Keratinocyte (primary cell): ENCODE measurements at regions not wholly inside any gene's neighbourhood (a gene's known extent, or its start where the extent isn't known, plus 50 kb on each side); places are given as distances from the start of the nearest gene placed in this dataset.

Source experiments
- DNase-seq: peaks from one replicate; pipeline ENCODE4 v3.0.0-alpha.2; 2011; ENCODE audit warnings: low read depth, missing footprints, low spot score
- FAIRE-seq: peaks from 2 replicates; lab custom pipeline; 2011; peaks lifted over from hg19 to GRCh38; lab: Jason Lieb, UNC
- H2AFZ ChIP-seq: 2 replicates; pipeline ENCODE4 v1.6.0; 2012; ENCODE audit warnings: low read length, control low read depth, inconsistent platforms; ENCODE audit not compliant: control insufficient read depth
- H3K27ac ChIP-seq: 2 replicates; pipeline ENCODE4 v1.5.1; 2011; ENCODE audit warnings: low read length; ENCODE audit not compliant: control insufficient read depth, insufficient read depth
- H3K27me3 ChIP-seq: 3 replicates; pipeline ENCODE4 v1.6.0; 2011; ENCODE audit warnings: low read length; ENCODE audit not compliant: control insufficient read depth, insufficient read depth; ENCODE audit errors: extremely low read depth
- H3K36me3 ChIP-seq, 2 experiments: 2 replicates in 1 of 2; 3 replicates in 1 of 2; pipeline ENCODE4 v1.5.1; 2011; ENCODE audit warnings: low read length in 2 of 2, mild to moderate bottlenecking in 1 of 2; ENCODE audit not compliant: control insufficient read depth in 2 of 2, insufficient read depth in 2 of 2; ENCODE audit errors: extremely low read depth in 1 of 2
- H3K4me1 ChIP-seq: 3 replicates; pipeline ENCODE4 v1.5.1; 2011; ENCODE audit warnings: low read length; ENCODE audit not compliant: control insufficient read depth, insufficient read depth; ENCODE audit errors: extremely low read depth
- H3K4me2 ChIP-seq: 3 replicates; pipeline ENCODE4 v1.6.0; 2011; ENCODE audit warnings: low read depth, low read length; ENCODE audit not compliant: control insufficient read depth, insufficient read depth; ENCODE audit errors: extremely low read depth
- H3K4me3 ChIP-seq, 3 experiments: fragments of 200-600 bp in 1 of 3; sonication (generic) in 1 of 3; 2 replicates in 2 of 3; 3 replicates in 1 of 3; pipeline ENCODE4 v1.5.1; 2011 to 2016; ENCODE audit warnings: low read length in 3 of 3, mild to moderate bottlenecking in 3 of 3, control low read depth in 2 of 3, inconsistent platforms in 1 of 3, low read depth in 1 of 3, mixed read lengths in 1 of 3, mixed run types in 1 of 3, moderate library complexity in 1 of 3; ENCODE audit not compliant: control insufficient read depth in 2 of 3, insufficient read depth in 2 of 3; ENCODE audit errors: extremely low read depth in 1 of 3
- H3K79me2 ChIP-seq: 2 replicates; pipeline ENCODE4 v1.6.0; 2012; ENCODE audit warnings: low read length; ENCODE audit not compliant: control insufficient read depth, insufficient read depth
- H3K9ac ChIP-seq: 3 replicates; pipeline ENCODE4 v1.6.0; 2011; ENCODE audit warnings: low read length; ENCODE audit not compliant: control insufficient read depth, insufficient read depth; ENCODE audit errors: extremely low read depth
- H3K9me1 ChIP-seq: 3 replicates; pipeline ENCODE4 v1.6.0; 2011; ENCODE audit warnings: low read length; ENCODE audit not compliant: control insufficient read depth, insufficient read depth; ENCODE audit errors: extremely low read depth
- H3K9me3 ChIP-seq: 2 replicates; pipeline ENCODE4 v1.5.1; 2012; ENCODE audit warnings: low read depth, low read length; ENCODE audit not compliant: control insufficient read depth
- H4K20me1 ChIP-seq: 3 replicates; pipeline ENCODE4 v1.6.0; 2011; ENCODE audit warnings: low read length; ENCODE audit not compliant: control insufficient read depth, insufficient read depth; ENCODE audit errors: extremely low read depth
- CTCF ChIP-seq, 3 experiments: IDR thresholded peaks in 1 of 3; conservative IDR thresholded peaks in 1 of 3; optimal IDR thresholded peaks in 1 of 3; 2 replicates in 2 of 3; 3 replicates in 1 of 3; pipeline versions ENCODE3 to v1.5.1; 2011; ENCODE audit warnings: low read length in 3 of 3, mild to moderate bottlenecking in 3 of 3, moderate library complexity in 2 of 3, control low read depth in 1 of 3, inconsistent platforms in 1 of 3; ENCODE audit not compliant: insufficient read depth in 2 of 3; ENCODE audit errors: extremely low read depth in 1 of 3
- EZH2 ChIP-seq: IDR thresholded peaks from one replicate; pipeline ENCODE4 v1.6.1; 2012; ENCODE audit warnings: inconsistent platforms, mild to moderate bottlenecking, low read length, moderate library complexity
- dilution Hi-C: fragments of 300-500 bp; cut with MboI; formaldehyde crosslinking; loops from one replicate; pipeline ENCODE4 v1.7.0; 2020; ENCODE audit warnings: low sequenced_read_pairs; ENCODE audit not compliant: extremely low pct_ligation_motif_present

GRCh38 chr12:38544330-38545066, 227.9 kb downstream of the ALG10B start:
- no peak for DNase-seq
- FAIRE-seq, result no peak
- dilution Hi-C loops, result no loop called here

DNA sequence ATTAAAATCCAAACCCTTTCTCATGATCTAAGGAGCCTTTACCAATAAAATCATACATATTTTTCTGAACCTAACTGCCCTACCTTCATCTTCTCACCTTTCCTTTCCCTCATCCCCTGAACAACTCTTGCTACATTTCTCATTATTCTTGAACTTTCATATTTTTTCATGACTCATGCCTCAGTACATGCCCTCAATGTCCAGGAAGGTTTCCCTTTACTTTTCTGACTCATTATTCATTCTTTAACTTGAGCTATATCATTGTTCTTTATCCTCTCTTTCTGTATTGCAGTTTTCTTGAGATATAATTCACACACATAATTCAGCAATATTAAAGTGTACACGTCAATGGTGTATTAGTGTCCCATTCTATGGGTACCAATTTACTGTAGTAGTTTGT, 231.0 kb downstream of the ALG10B start:
- Histone ChIP-seq H3K4me1 (no peaks in the 10 kb centered on the region), H3K9me1 (no peaks in the 10 kb centered on the region), H3K4me3 (no peak overlapping the region), H3K9ac (no peak overlapping the region), H4K20me1 (no peaks in the 10 kb centered on the region), H3K4me2 (no peak overlapping the region), H3K9me3 (no peaks in the 10 kb centered on the region), H3K36me3 (no peaks in the 10 kb centered on the region), H2AFZ (no peak overlapping the region), H3K27me3 (no peaks in the 10 kb centered on the region), H3K27ac (no peak overlapping the region), H3K79me2 (no peaks in the 10 kb centered on the region)
- TF ChIP-seq EZH2, result no peak
- no peak for TF ChIP-seq CTCF (optimal IDR thresholded peaks at IDR 0.05 in 1 of 3, IDR thresholded peaks at IDR 0.05 in 1 of 3, conservative IDR thresholded peaks at IDR 0.05 in 1 of 3; ENCODE audit: extremely low read depth in 1 of 3, insufficient read depth in 2 of 3, low read length in 3 of 3)
- DNase-seq, result no peak
- no peak for FAIRE-seq
- dilution Hi-C loops, result no loop called here

More at GRCh38 chr12:38544330-38545066, 227.9 kb downstream of the ALG10B start:
- no peak for TF ChIP-seq CTCF (optimal IDR thresholded peaks at IDR 0.05 in 1 of 3, IDR thresholded peaks at IDR 0.05 in 1 of 3, conservative IDR thresholded peaks at IDR 0.05 in 1 of 3; ENCODE audit: extremely low read depth in 1 of 3, insufficient read depth in 2 of 3, low read length in 3 of 3)
- TF ChIP-seq EZH2, result no peak
- no peaks in the 10 kb centered on the region for H3K9me3 ChIP-seq
- no peak overlapping the region for H3K4me2 ChIP-seq
- H3K9ac ChIP-seq, result no peak overlapping the region
- no peaks in the 10 kb centered on the region for H4K20me1 ChIP-seq
- H3K36me3 ChIP-seq, result no peaks in the 10 kb centered on the region
- H3K4me3 ChIP-seq, result no peak overlapping the region
- no peaks in the 10 kb centered on the region for H3K27me3 ChIP-seq
- no peaks in the 10 kb centered on the region for H3K4me1 ChIP-seq
- no peaks in the 10 kb centered on the region for H3K79me2 ChIP-seq
- no peak overlapping the region for H2AFZ ChIP-seq
- no peaks in the 10 kb centered on the region for H3K9me1 ChIP-seq
- no peak overlapping the region for H3K27ac ChIP-seq
